ENCODE measurements at regions not wholly inside any gene's neighbourhood (a gene's known extent, or its start where the extent isn't known, plus 50 kb on each side); places are given as distances from the start of the nearest gene placed in this dataset.

DNA sequence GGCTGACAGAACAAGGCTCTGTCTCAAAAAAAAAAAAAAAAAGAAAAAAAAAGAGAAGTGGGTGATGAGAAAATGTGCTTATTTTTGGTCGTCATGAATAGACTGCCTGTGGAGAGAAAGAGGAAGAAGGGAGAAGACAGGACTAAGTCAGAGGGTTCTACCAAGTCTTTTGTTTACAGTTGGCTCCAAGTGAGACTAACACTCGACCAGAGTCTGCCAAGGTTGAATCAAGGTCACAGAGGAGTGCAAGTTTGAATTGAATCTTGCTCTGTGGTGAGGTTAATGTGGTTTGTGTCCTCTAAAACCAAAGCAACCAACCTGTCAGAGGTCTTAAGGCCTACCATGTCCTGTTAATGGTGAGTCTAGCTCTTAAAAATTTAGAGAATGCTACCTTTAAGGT lies 334.1 kb upstream of the GRM7 start:
- TF ChIP-seq POLR2A (IDR thresholded peaks at IDR 0.05) (no peak), EP300 (IDR thresholded peaks at IDR 0.05) (no peak)
- TF ChIP-seq, protein P1, sequence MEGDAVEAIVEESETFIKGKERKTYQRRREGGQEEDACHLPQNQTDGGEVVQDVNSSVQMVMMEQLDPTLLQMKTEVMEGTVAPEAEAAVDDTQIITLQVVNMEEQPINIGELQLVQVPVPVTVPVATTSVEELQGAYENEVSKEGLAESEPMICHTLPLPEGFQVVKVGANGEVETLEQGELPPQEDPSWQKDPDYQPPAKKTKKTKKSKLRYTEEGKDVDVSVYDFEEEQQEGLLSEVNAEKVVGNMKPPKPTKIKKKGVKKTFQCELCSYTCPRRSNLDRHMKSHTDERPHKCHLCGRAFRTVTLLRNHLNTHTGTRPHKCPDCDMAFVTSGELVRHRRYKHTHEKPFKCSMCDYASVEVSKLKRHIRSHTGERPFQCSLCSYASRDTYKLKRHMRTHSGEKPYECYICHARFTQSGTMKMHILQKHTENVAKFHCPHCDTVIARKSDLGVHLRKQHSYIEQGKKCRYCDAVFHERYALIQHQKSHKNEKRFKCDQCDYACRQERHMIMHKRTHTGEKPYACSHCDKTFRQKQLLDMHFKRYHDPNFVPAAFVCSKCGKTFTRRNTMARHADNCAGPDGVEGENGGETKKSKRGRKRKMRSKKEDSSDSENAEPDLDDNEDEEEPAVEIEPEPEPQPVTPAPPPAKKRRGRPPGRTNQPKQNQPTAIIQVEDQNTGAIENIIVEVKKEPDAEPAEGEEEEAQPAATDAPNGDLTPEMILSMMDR (IDR thresholded peaks at IDR 0.05) = no peak
